WI38 (cell line): ENCODE measurements at regions not wholly inside any gene's neighbourhood (a gene's known extent, or its start where the extent isn't known, plus 50 kb on each side); places are given as distances from the start of the nearest gene placed in this dataset.
"Not testable (repeated sequence)": the region's sequence is repeated elsewhere in the genome, so short reads cannot be mapped to it uniquely, and the experiment has no call there.

Experiments used
- H3K4me3 ChIP-seq: 2 replicates; pipeline ENCODE4 v1.5.1; 2011; ENCODE audit warnings: low read depth, mild to moderate bottlenecking, control low read depth, low read length
- CTCF ChIP-seq: IDR thresholded peaks from 2 replicates; pipeline ENCODE4 v1.5.1; 2012; ENCODE audit warnings: low read depth, mild to moderate bottlenecking, control low read depth, low read length

- no peak overlapping the region for H3K4me3 ChIP-seq
- no peak for TF ChIP-seq CTCF
Observed at GRCh38 chr12:30278401-30278800, 417.3 kb downstream of the IPO8 start.

- H3K4me3 ChIP-seq = not testable (repeated sequence)
Observed at GRCh38 chr12:30272515-30272914, 423.2 kb downstream of the IPO8 start.

GRCh38 chr12:30269496-30269895 lies 426.2 kb downstream of the IPO8 start:
- no peak overlapping the region for H3K4me3 ChIP-seq
- TF ChIP-seq CTCF = no peak

GRCh38 chr12:30268041-30268440 lies 427.6 kb downstream of the IPO8 start:
- TF ChIP-seq CTCF = no peak
- H3K4me3 ChIP-seq = no peak overlapping the region

GRCh38 chr12:30263434-30263833 lies 432.2 kb downstream of the IPO8 start:
- no peak for TF ChIP-seq CTCF
- H3K4me3 ChIP-seq = no peak overlapping the region

GRCh38 chr12:30257618-30258017 lies 438.1 kb downstream of the IPO8 start:
- H3K4me3 ChIP-seq = no peak overlapping the region
- no peak for TF ChIP-seq CTCF

GRCh38 chr12:30251546-30251945 lies 444.1 kb downstream of the IPO8 start:
- TF ChIP-seq CTCF = no peak
- H3K4me3 ChIP-seq = no peak overlapping the region

- TF ChIP-seq CTCF = no peak
- H3K4me3 ChIP-seq = no peak overlapping the region
Observed at GRCh38 chr12:30243426-30243825, 452.2 kb downstream of the IPO8 start.
